SIG-M5 treated with dmso at 0.1 percent for 504 hours (cell line): ENCODE measurements at regions not wholly inside any gene's neighbourhood (a gene's known extent, or its start where the extent isn't known, plus 50 kb on each side); places are given as distances from the start of the nearest gene placed in this dataset.
"Not testable (repeated sequence)": the region's sequence is repeated elsewhere in the genome, so short reads cannot be mapped to it uniquely, and the experiment has no call there.

Experiments used
- DNase-seq: peaks from one replicate; lab custom pipeline; 2025; ENCODE audit not compliant: unreplicated experiment; lab: John Stamatoyannopoulos, UW

- DNase-seq: peak; percentile 27
Measured at GRCh38 chr3:16768014-16768413, 116.7 kb upstream of the PLCL2 start.

DNA sequence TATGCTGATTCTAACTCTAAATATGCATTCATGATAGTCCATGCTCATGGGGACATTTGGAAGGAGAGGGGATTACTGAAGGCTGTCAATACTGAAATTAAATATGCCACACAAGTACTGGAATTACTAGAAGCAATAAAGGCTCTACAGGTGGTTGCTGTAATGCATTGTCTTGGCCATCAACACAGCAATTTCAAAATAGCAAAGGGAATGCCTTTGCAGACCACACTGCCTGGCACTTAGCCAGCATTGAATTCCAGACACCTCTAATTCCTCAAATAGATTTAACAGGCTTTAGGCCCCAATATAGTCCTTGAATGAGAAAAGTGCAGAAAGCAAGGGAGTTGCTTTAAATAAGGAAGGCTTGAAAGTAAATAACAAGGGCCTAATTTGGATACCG is 115.8 kb upstream of the PLCL2 start:
- no peak for DNase-seq

DNA sequence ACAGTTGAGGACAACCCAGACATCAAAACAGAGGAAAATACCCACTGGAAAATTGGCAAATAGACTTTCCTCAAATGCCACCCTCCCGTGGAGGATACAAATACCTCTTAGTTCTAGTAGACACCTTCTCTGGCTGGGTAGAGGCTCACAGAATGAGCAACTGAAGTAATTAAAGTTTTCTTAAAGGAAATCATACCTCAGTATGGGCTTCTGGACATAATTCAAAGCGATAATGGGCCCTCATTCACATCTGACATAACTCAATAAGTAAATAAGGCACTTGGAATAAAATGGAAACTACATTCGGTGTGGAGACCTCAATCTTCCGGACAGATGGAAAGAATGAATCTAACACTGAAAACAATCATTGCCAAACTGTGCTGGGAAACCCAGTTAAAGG is 115.2 kb upstream of the PLCL2 start:
- no peak for DNase-seq

- no peak for DNase-seq
Measured at GRCh38 chr3:16770021-16770420, 114.7 kb upstream of the PLCL2 start.

GRCh38 chr3:16770792-16771191 is 114.0 kb upstream of the PLCL2 start:
- DNase-seq: no peak

GRCh38 chr3:16773594-16773993 is 111.2 kb upstream of the PLCL2 start:
- DNase-seq: not testable (repeated sequence)

- DNase-seq: not testable (repeated sequence)
Measured at GRCh38 chr3:16774536-16774935, 110.2 kb upstream of the PLCL2 start.

DNA sequence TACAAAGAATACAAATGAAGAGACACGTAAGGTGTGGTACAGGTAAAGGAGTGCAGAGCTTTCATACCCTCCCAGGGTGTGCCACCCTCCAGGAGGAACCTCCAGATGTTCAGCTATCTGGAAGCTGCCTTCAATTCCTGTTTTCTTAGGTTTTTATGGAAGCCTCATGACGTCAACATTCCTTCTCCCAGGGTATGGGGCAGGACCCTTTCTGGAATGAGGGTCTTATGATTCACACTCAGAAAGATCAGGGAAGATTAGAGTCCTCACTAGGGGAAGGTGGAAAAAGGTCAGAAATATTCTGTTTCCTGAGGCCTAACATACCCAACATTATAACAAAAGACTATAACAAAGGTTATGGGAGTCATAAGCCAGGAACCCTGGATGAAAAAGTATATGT is 99.8 kb upstream of the PLCL2 start:
- DNase-seq: no peak

GRCh38 chr3:16785465-16785864 is 99.3 kb upstream of the PLCL2 start:
- no peak for DNase-seq

- peak; percentile 76 for DNase-seq
Measured at GRCh38 chr3:16788440-16789056, 96.2 kb upstream of the PLCL2 start.

DNA sequence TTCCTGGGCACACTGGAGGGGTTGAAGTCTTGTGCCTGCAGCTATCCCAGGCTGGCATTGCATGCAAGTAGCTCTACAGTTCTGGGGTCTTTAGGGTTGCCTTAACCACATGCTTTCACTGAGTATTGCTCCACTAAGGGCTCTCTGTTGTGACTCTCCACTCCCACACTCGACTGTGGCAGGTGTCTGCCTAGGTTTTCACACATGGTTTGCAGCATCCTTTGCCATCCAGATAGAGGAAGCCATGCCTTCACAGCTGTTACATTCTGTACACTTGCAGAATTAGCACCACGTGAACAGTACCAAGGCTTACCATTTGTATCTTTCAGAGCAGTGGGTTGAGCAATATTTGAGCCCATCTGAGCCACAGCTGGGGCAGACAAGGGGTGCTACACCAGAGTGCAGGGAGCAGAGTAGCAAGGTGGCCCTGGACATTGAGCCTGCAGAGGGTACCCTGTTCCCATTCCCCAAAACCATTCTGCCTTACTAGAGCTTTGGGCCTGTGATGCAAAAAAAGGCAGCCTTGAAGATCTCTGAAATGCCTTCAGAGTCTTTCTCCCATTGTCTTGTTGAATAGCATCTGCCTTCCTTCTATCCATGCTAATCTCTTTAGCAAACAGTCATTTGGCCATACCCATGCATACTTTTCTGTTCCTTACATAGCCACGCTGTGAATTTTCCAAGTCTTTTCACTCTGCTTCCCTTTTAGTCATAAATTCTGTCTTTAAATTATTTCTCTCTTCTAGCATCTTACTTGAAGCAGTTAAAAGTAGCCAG is 95.2 kb upstream of the PLCL2 start:
- no peak for DNase-seq

DNA sequence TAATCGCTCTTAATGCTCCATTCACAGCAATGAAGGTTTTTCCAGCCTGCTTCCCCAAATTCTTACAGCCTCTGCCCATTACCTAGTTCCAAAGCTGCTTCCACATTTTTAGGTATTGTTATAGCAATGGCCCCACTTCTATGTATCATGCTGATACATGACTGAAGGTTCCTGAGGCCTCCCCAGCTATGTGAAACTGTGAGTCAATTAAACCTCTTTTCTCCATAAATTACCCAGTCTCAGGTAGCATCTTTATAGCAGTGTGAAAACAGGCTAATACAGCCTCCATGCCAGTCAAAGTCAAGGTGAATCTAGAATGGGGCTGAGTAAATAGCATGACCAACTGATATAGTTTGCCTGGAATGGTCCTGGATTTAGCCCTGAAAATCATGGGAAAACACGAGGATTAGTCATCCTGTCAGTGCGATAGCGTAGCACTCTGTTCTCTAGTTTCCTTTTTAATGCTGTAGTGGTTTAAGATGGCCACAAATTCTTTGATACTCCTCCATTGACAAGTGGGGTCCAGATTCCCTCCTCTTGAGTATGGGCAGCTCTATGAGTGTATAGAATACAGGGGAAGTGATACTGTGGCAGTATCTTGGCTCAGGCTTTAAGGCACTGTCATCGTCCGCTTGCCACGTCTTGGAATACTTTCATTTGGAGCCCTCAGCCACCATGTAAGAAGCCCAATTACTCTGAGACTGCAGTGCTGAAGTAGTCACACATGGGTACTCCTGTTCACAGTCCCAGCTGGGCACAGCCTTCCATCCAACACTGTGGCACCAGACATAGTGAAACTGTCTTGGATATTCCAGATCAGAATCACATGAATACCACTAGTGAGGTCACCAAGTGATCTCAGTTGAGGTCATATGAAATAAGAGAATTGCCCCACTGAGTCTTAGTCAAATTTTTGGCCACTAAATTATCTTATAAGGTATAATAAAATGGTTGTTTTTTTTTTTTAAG is 94.0 kb upstream of the PLCL2 start:
- no peak for DNase-seq

GRCh38 chr3:16793321-16793720 is 91.4 kb upstream of the PLCL2 start:
- no peak for DNase-seq

GRCh38 chr3:16794257-16794656 is 90.5 kb upstream of the PLCL2 start:
- DNase-seq: no peak

GRCh38 chr3:16795581-16795980 is 89.2 kb upstream of the PLCL2 start:
- DNase-seq: peak; percentile 48

DNA sequence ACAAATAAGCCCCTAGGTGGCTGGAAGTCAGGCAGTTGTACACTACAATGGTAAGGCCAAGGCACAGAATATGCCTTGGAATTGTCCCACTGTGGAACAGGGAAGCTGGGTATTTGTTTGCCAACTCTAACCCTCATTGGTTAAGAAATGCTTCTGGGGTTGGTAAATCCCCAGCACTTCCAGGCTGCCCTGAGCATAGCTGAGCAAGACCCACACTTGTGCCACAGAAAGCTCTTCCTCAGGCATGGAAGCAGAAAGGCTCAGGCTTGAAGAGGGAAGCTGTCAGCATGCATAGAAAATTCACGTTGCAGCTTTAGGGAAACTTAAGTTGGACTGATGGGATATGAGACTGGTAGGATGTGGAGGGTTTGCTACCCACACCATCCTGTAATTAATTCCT is 86.9 kb upstream of the PLCL2 start:
- DNase-seq: no peak

DNA sequence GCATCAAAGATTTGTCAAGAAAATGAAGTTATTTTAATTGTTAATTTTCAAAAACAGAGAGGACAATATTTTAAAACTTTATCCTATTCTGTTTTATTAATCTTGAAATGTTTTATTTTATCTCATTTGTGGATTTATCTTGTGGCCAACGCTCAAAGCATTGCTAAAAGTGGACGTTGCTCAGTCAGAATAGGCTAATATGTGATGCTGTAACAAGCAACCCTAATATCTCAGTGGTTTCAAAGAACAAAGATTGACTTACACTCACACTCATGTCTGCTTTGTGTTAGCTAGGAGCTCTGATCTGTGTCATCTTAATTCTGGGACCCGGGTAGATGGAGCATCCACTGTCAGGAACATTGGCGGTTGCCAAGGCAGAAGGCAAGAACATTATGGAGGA is 86.0 kb upstream of the PLCL2 start:
- DNase-seq: no peak

DNA sequence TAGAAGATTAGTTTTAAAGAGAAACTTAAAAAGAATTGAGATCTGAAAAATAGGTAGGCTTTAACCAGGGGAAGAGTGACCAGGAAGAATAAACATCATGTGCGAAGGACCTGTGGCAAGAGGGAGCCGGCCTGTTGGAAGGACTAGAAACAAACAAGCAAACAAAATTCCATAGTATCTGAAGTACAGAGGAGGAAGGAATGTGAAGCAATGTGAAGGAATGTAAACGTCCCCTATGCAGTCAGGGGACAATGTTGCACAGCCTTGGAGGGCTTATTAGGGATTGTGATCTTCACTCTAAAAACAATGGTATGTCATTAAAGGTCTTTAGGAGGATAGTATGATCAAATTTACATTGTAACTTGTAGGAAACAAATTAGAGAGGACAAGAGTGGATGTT is 84.4 kb upstream of the PLCL2 start:
- no peak for DNase-seq

GRCh38 chr3:16801223-16801622 is 83.5 kb upstream of the PLCL2 start:
- peak; percentile 91 for DNase-seq

DNA sequence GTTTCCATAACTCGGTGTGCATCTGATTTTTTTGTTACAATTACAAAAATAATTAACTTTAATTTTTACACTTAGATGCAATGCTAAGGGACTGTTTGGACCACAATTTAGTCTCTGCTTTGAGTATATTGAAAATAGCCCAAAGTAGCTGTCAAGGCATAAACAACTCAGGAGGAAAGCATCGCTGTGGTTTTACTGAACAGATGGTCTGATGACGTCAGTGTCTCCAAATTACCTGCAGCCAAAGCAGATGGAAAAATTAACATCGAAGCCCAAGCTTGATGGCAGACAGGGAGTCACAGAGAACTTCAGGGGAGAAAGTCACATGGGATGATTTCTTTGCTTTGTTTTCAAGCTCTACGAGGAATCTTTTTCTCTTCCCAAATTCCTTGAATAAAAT is 83.1 kb upstream of the PLCL2 start:
- DNase-seq: no peak

DNA sequence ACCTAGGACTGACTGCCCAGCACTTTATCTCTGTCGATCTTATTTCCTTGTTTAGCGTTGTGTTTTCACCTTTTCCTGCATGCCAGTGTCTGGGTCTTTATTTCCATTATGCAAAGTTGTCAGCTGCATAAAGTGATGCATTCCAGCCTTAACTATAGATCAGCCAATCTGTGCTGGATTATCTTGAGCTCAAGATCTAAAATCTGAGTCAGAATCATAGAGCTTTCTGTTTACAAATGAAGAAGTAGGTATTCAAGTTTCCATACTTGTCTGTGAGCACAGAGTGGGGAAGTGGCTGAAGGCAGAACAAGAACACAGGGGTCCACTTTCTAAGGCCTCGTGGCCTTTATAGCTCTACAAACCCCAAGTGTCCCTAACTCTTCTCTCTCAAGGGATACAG is 82.4 kb upstream of the PLCL2 start:
- peak; percentile 53 for DNase-seq

- no peak for DNase-seq
Measured at GRCh38 chr3:16803019-16803418, 81.7 kb upstream of the PLCL2 start.
